Liver (tissue), 8 donors: ENCODE measurements at regions not wholly inside any gene's neighbourhood (a gene's known extent, or its start where the extent isn't known, plus 50 kb on each side); places are given as distances from the start of the nearest gene placed in this dataset.

Experiments
- DNase-seq: peaks from one replicate; pipeline ENCODE4 v3.0.0-alpha.2; 2017; ENCODE audit warnings: low spot score
- H3K27ac ChIP-seq, 2 donors: one replicate each; pipeline ENCODE4 v1.7.0; 2013; ENCODE audit warnings: inconsistent platforms in 2 of 2, low read length in 2 of 2, control low read depth in 1 of 2, low read depth in 1 of 2, mild to moderate bottlenecking in 1 of 2
- H3K27me3 ChIP-seq, 4 donors: one replicate each; pipeline versions ENCODE4 v1.6.1 to v1.7.0; 2013; ENCODE audit warnings: low read length in 3 of 4, inconsistent platforms in 1 of 4, mild to moderate bottlenecking in 1 of 4, moderate library complexity in 1 of 4; ENCODE audit not compliant: control insufficient read depth in 4 of 4, insufficient read depth in 4 of 4
- H3K36me3 ChIP-seq, 4 donors: one replicate each; pipeline versions ENCODE4 v1.6.1 to v1.7.0; 2013; ENCODE audit warnings: low read length in 3 of 4, mild to moderate bottlenecking in 3 of 4, low read depth in 1 of 4, moderate library complexity in 1 of 4; ENCODE audit not compliant: control insufficient read depth in 4 of 4, insufficient read depth in 3 of 4
- H3K4me1 ChIP-seq, 4 donors: one replicate each; pipeline versions ENCODE4 v1.6.1 to v1.7.0; 2013; ENCODE audit warnings: low read length in 3 of 4, mild to moderate bottlenecking in 3 of 4, moderate library complexity in 1 of 4; ENCODE audit not compliant: control insufficient read depth in 4 of 4, insufficient read depth in 4 of 4
- H3K4me3 ChIP-seq, 3 donors: one replicate each; pipeline versions ENCODE4 v1.6.1 to v1.7.0; 2013; ENCODE audit warnings: low read length in 3 of 3, control low read depth in 1 of 3, low read depth in 1 of 3, mild to moderate bottlenecking in 1 of 3
- H3K9ac ChIP-seq, 2 donors: one replicate each; pipeline ENCODE4 v1.7.0; 2013; ENCODE audit warnings: low read length in 2 of 2, mild to moderate bottlenecking in 2 of 2, moderate library complexity in 2 of 2, control low read depth in 1 of 2, low read depth in 1 of 2
- H3K9me3 ChIP-seq, 4 donors: one replicate each; pipeline versions ENCODE4 v1.6.1 to v1.7.0; 2013; ENCODE audit warnings: low read length in 3 of 4; ENCODE audit not compliant: control insufficient read depth in 4 of 4
- ATF3 ChIP-seq: IDR thresholded peaks from 2 replicates; pipeline ENCODE4 v1.6.1; 2016; ENCODE audit warnings: antibody characterized with exemption
- CTCF ChIP-seq: fragments of 150-350 bp; IDR thresholded peaks from 2 replicates; pipeline ENCODE4 v1.5.1; 2017; ENCODE audit warnings: improper control_type of control experiment, low read depth, low read length; ENCODE audit not compliant: missing input control
- EGR1 ChIP-seq, 2 donors: IDR thresholded peaks; 2 replicates each; pipeline ENCODE4 v1.6.1; 2016 to 2018; ENCODE audit warnings: antibody characterized with exemption in 2 of 2, low read depth in 2 of 2
- FOXA1 ChIP-seq: IDR thresholded peaks from 2 replicates; pipeline ENCODE4 v1.6.1; 2016; ENCODE audit warnings: antibody characterized with exemption
- FOXA2 ChIP-seq: IDR thresholded peaks from 2 replicates; pipeline ENCODE4 v1.6.1; 2016; ENCODE audit warnings: antibody characterized with exemption
- GABPA ChIP-seq, 2 donors: IDR thresholded peaks in 1 of 2; conservative IDR thresholded peaks in 1 of 2; 2 replicates each; pipeline ENCODE4 v1.6.1; 2016; ENCODE audit warnings: antibody characterized with exemption in 2 of 2, mild to moderate bottlenecking in 1 of 2, moderate library complexity in 1 of 2
- HNF4A ChIP-seq, 2 donors: conservative IDR thresholded peaks; 2 replicates each; pipeline ENCODE4 v1.6.1; 2016; ENCODE audit warnings: antibody characterized with exemption in 2 of 2, mild to moderate bottlenecking in 2 of 2
- HNF4G ChIP-seq: IDR thresholded peaks from 2 replicates; pipeline ENCODE4 v1.6.1; 2016; ENCODE audit warnings: antibody characterized with exemption
- JUND ChIP-seq, 2 donors: IDR thresholded peaks; 2 replicates each; pipeline ENCODE4 v1.6.1; 2016; ENCODE audit warnings: antibody characterized with exemption in 2 of 2
- RAD21 ChIP-seq, 2 donors: IDR thresholded peaks; 2 replicates each; pipeline ENCODE4 v1.6.1; 2016; ENCODE audit warnings: antibody characterized with exemption in 2 of 2, mild to moderate bottlenecking in 2 of 2
- RXRA ChIP-seq, 2 donors: IDR thresholded peaks; 2 replicates each; pipeline ENCODE4 v1.6.1; 2017 to 2018; ENCODE audit warnings: antibody characterized with exemption in 2 of 2, mild to moderate bottlenecking in 1 of 2
- YY1 ChIP-seq: IDR thresholded peaks from 2 replicates; pipeline ENCODE4 v1.6.1; 2016; ENCODE audit warnings: antibody characterized with exemption, mild to moderate bottlenecking
- WGBS: extraction: QIAGEN DNeasy Blood & Tissue Kit; methylation state at CpG from one replicate; pipeline ENCODE4 v1.1.7; 2013; 5-methylcytosine and 5-hydroxymethylcytosine counted together
- TF ChIP-seq, protein P1 (sequence below): IDR thresholded peaks from 2 replicates; pipeline ENCODE4 v1.6.1; 2016; ENCODE audit warnings: antibody characterized with exemption, mild to moderate bottlenecking
- donor health status: healthy.
- donor health status: healthy.
- donor health status: healthy.
- donor health status: healthy.
- donor health status: healthy.

- Histone ChIP-seq H3K27ac (no peak overlapping the region), H3K4me1 (peaks cover 0 to 4% (median 1%) of the 10 kb centered on the region in 4 donors), H3K9me3 (peaks cover 0 to 9% (median 1%) of the 10 kb centered on the region in 4 donors), H3K27me3 (no peaks in the 10 kb centered on the region), H3K9ac (no peak overlapping the region), H3K4me3 (no peak overlapping the region), H3K36me3 (no peaks in the 10 kb centered on the region)
- 55% methylated on average over 1 of the region's 1 CpG for WGBS
- DNase-seq: no peak
- peak; percentile 18 for TF ChIP-seq HNF4G
- TF ChIP-seq HNF4A (conservative IDR thresholded peaks at IDR 0.05): peak; percentile 89
- no peak for TF ChIP-seq FOXA2
- TF ChIP-seq CTCF: no peak
- TF ChIP-seq EGR1 (IDR thresholded peaks at IDR 0.05; ENCODE audit: low read depth in 2 of 2): no peak
Observed at GRCh38 chr18:56052202-56052601, 464.2 kb upstream of the TCF4 start.

DNA sequence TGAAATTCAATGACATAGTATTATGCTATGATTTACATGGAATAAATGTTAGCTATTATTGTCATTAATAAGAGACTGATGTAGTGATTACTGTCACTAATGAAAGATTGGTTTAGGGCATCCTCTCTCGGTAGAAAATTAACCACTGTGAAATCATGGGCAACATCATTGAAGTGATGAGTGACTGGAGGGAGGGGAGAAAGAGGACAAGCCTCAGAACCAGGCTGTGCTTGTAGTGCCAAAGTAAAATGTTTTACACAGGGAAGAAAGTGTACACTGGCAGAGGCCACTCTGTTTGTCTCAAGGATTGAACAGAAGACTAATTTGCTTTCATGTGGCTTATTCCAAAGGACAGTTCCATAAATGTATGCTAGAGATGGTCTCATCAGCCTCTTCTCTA is 456.2 kb upstream of the TCF4 start:
- Histone ChIP-seq H3K4me3 (no peak overlapping the region), H3K27ac (no peak overlapping the region), H3K9me3 (peaks cover 0 to 9% (median 1%) of the 10 kb centered on the region in 4 donors), H3K9ac (no peak overlapping the region), H3K27me3 (no peaks in the 10 kb centered on the region), H3K36me3 (no peaks in the 10 kb centered on the region), H3K4me1 (no peaks in the 10 kb centered on the region)
- WGBS: 90% methylated on average over 1 of the region's 1 CpG
- TF ChIP-seq CTCF: no peak
- TF ChIP-seq RXRA (IDR thresholded peaks at IDR 0.05): no peak
- TF ChIP-seq, protein P1, sequence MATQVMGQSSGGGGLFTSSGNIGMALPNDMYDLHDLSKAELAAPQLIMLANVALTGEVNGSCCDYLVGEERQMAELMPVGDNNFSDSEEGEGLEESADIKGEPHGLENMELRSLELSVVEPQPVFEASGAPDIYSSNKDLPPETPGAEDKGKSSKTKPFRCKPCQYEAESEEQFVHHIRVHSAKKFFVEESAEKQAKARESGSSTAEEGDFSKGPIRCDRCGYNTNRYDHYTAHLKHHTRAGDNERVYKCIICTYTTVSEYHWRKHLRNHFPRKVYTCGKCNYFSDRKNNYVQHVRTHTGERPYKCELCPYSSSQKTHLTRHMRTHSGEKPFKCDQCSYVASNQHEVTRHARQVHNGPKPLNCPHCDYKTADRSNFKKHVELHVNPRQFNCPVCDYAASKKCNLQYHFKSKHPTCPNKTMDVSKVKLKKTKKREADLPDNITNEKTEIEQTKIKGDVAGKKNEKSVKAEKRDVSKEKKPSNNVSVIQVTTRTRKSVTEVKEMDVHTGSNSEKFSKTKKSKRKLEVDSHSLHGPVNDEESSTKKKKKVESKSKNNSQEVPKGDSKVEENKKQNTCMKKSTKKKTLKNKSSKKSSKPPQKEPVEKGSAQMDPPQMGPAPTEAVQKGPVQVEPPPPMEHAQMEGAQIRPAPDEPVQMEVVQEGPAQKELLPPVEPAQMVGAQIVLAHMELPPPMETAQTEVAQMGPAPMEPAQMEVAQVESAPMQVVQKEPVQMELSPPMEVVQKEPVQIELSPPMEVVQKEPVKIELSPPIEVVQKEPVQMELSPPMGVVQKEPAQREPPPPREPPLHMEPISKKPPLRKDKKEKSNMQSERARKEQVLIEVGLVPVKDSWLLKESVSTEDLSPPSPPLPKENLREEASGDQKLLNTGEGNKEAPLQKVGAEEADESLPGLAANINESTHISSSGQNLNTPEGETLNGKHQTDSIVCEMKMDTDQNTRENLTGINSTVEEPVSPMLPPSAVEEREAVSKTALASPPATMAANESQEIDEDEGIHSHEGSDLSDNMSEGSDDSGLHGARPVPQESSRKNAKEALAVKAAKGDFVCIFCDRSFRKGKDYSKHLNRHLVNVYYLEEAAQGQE: no peak
- TF ChIP-seq FOXA2: no peak
- TF ChIP-seq JUND (IDR thresholded peaks at IDR 0.05): no peak
- no peak for TF ChIP-seq GABPA (IDR thresholded peaks at IDR 0.05 in 1 of 2, conservative IDR thresholded peaks at IDR 0.05 in 1 of 2)
- no peak for TF ChIP-seq YY1
- no peak for DNase-seq

GRCh38 chr18:56043641-56044061 is 455.7 kb upstream of the TCF4 start:
- Histone ChIP-seq H3K27me3 (no peaks in the 10 kb centered on the region), H3K27ac (no peak overlapping the region), H3K36me3 (no peaks in the 10 kb centered on the region), H3K4me3 (no peak overlapping the region), H3K9ac (no peak overlapping the region), H3K4me1 (no peaks in the 10 kb centered on the region), H3K9me3 (peaks cover 0 to 9% (median 1%) of the 10 kb centered on the region in 4 donors)
- no peak for DNase-seq
- WGBS: 49% methylated on average over 4 of the region's 4 CpGs
- TF ChIP-seq RXRA (IDR thresholded peaks at IDR 0.05) (no peak), RAD21 (IDR thresholded peaks at IDR 0.05) (no peak), HNF4G (no peak), ATF3 (no peak), FOXA1 (no peak), FOXA2 (no peak), CTCF (no peak)
- TF ChIP-seq, protein P1: no peak
